Keratinocyte (primary cell): ENCODE measurements at regions not wholly inside any gene's neighbourhood (a gene's known extent, or its start where the extent isn't known, plus 50 kb on each side); places are given as distances from the start of the nearest gene placed in this dataset.
"Not testable (repeated sequence)": the region's sequence is repeated elsewhere in the genome, so short reads cannot be mapped to it uniquely, and the experiment has no call there.

Source experiments
- DNase-seq: peaks from one replicate; pipeline ENCODE4 v3.0.0-alpha.2; 2011; ENCODE audit warnings: low read depth, missing footprints, low spot score
- FAIRE-seq: peaks from 2 replicates; lab custom pipeline; 2011; peaks lifted over from hg19 to GRCh38; lab: Jason Lieb, UNC
- H2AFZ ChIP-seq: 2 replicates; pipeline ENCODE4 v1.6.0; 2012; ENCODE audit warnings: low read length, control low read depth, inconsistent platforms; ENCODE audit not compliant: control insufficient read depth
- H3K27ac ChIP-seq: 2 replicates; pipeline ENCODE4 v1.5.1; 2011; ENCODE audit warnings: low read length; ENCODE audit not compliant: control insufficient read depth, insufficient read depth
- H3K27me3 ChIP-seq: 3 replicates; pipeline ENCODE4 v1.6.0; 2011; ENCODE audit warnings: low read length; ENCODE audit not compliant: control insufficient read depth, insufficient read depth; ENCODE audit errors: extremely low read depth
- H3K36me3 ChIP-seq, 2 experiments: 2 replicates in 1 of 2; 3 replicates in 1 of 2; pipeline ENCODE4 v1.5.1; 2011; ENCODE audit warnings: low read length in 2 of 2, mild to moderate bottlenecking in 1 of 2; ENCODE audit not compliant: control insufficient read depth in 2 of 2, insufficient read depth in 2 of 2; ENCODE audit errors: extremely low read depth in 1 of 2
- H3K4me1 ChIP-seq: 3 replicates; pipeline ENCODE4 v1.5.1; 2011; ENCODE audit warnings: low read length; ENCODE audit not compliant: control insufficient read depth, insufficient read depth; ENCODE audit errors: extremely low read depth
- H3K4me2 ChIP-seq: 3 replicates; pipeline ENCODE4 v1.6.0; 2011; ENCODE audit warnings: low read depth, low read length; ENCODE audit not compliant: control insufficient read depth, insufficient read depth; ENCODE audit errors: extremely low read depth
- H3K4me3 ChIP-seq, 3 experiments: fragments of 200-600 bp in 1 of 3; sonication (generic) in 1 of 3; 2 replicates in 2 of 3; 3 replicates in 1 of 3; pipeline ENCODE4 v1.5.1; 2011 to 2016; ENCODE audit warnings: low read length in 3 of 3, mild to moderate bottlenecking in 3 of 3, control low read depth in 2 of 3, inconsistent platforms in 1 of 3, low read depth in 1 of 3, mixed read lengths in 1 of 3, mixed run types in 1 of 3, moderate library complexity in 1 of 3; ENCODE audit not compliant: control insufficient read depth in 2 of 3, insufficient read depth in 2 of 3; ENCODE audit errors: extremely low read depth in 1 of 3
- H3K79me2 ChIP-seq: 2 replicates; pipeline ENCODE4 v1.6.0; 2012; ENCODE audit warnings: low read length; ENCODE audit not compliant: control insufficient read depth, insufficient read depth
- H3K9ac ChIP-seq: 3 replicates; pipeline ENCODE4 v1.6.0; 2011; ENCODE audit warnings: low read length; ENCODE audit not compliant: control insufficient read depth, insufficient read depth; ENCODE audit errors: extremely low read depth
- H3K9me1 ChIP-seq: 3 replicates; pipeline ENCODE4 v1.6.0; 2011; ENCODE audit warnings: low read length; ENCODE audit not compliant: control insufficient read depth, insufficient read depth; ENCODE audit errors: extremely low read depth
- H3K9me3 ChIP-seq: 2 replicates; pipeline ENCODE4 v1.5.1; 2012; ENCODE audit warnings: low read depth, low read length; ENCODE audit not compliant: control insufficient read depth
- H4K20me1 ChIP-seq: 3 replicates; pipeline ENCODE4 v1.6.0; 2011; ENCODE audit warnings: low read length; ENCODE audit not compliant: control insufficient read depth, insufficient read depth; ENCODE audit errors: extremely low read depth
- CTCF ChIP-seq, 3 experiments: IDR thresholded peaks in 1 of 3; conservative IDR thresholded peaks in 1 of 3; optimal IDR thresholded peaks in 1 of 3; 2 replicates in 2 of 3; 3 replicates in 1 of 3; pipeline versions ENCODE3 to v1.5.1; 2011; ENCODE audit warnings: low read length in 3 of 3, mild to moderate bottlenecking in 3 of 3, moderate library complexity in 2 of 3, control low read depth in 1 of 3, inconsistent platforms in 1 of 3; ENCODE audit not compliant: insufficient read depth in 2 of 3; ENCODE audit errors: extremely low read depth in 1 of 3
- EZH2 ChIP-seq: IDR thresholded peaks from one replicate; pipeline ENCODE4 v1.6.1; 2012; ENCODE audit warnings: inconsistent platforms, mild to moderate bottlenecking, low read length, moderate library complexity
- dilution Hi-C: fragments of 300-500 bp; cut with MboI; formaldehyde crosslinking; loops from one replicate; pipeline ENCODE4 v1.7.0; 2020; ENCODE audit warnings: low sequenced_read_pairs; ENCODE audit not compliant: extremely low pct_ligation_motif_present

DNA sequence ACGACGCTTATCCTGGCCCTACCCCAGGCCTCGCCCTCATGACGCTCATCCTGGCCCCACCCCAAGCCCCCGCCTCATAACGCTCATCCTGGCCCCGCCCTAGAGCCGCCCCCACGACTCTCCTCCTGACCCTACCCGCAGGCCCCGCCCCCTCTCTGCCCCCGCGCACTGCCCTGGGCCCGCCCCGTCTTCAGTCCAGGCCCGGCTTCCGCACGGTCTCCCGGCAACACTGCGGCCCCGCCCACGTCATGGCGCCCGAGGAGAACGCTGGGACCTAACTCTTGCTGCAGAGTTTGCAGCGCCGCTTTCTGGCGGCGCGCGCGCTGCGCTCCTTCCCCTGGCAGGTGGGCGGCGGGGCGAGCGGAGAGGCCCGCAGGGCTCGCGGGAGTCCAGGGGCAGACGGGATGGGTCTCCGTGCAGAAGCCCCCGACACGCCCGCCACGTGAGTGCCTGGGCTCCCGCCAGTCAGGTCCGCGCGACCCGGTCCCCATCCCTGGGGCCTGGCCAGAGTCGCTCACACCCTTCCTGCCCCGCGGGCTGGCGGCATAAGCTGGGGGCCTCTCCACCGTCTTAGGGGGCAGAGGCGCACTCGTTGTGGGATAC lies 52.5 kb upstream of the ROPN1B start:
- H3K79me2 ChIP-seq = no peaks in the 10 kb centered on the region
- peak overlapping the region; percentile 92 for H3K27ac ChIP-seq
- peak overlapping the region; percentile 82 for H3K4me2 ChIP-seq
- no peaks in the 10 kb centered on the region for H3K36me3 ChIP-seq
- TF ChIP-seq EZH2 (no peak), CTCF (optimal IDR thresholded peaks at IDR 0.05 in 1 of 3, IDR thresholded peaks at IDR 0.05 in 1 of 3, conservative IDR thresholded peaks at IDR 0.05 in 1 of 3; ENCODE audit: extremely low read depth in 1 of 3, insufficient read depth in 2 of 3, low read length in 3 of 3) (peak in 2 of 3 experiments; percentile 22 to 56)
- H2AFZ ChIP-seq = peak overlapping the region; percentile 56
- peaks cover 2% of the 10 kb centered on the region for H3K4me1 ChIP-seq
- no peaks in the 10 kb centered on the region for H3K9me3 ChIP-seq
- no peaks in the 10 kb centered on the region for H3K27me3 ChIP-seq
- no peaks in the 10 kb centered on the region for H3K9me1 ChIP-seq
- H3K9ac ChIP-seq = peak overlapping the region; percentile 92
- H3K4me3 ChIP-seq = peak overlapping the region; percentile 66 to 88 (median 75)
- FAIRE-seq = no peak
- dilution Hi-C loops = no loop called here
- DNase-seq = no peak
- no peaks in the 10 kb centered on the region for H4K20me1 ChIP-seq

GRCh38 chr3:125917020-125917549 lies 51.9 kb upstream of the ROPN1B start:
- Histone ChIP-seq H3K4me2 (peak overlapping the region; percentile 82), H3K27ac (peak overlapping the region; percentile 92), H2AFZ (peak overlapping the region; percentile 56), H3K9ac (peak overlapping the region; percentile 92), H3K4me3 (peak overlapping the region; percentile 66 to 88 (median 75))
- H4K20me1 ChIP-seq, H3K36me3 ChIP-seq, DNase-seq, H3K9me3 ChIP-seq, dilution Hi-C loops, H3K79me2 ChIP-seq, H3K9me1 ChIP-seq, H3K4me1 ChIP-seq, FAIRE-seq, H3K27me3 ChIP-seq: not testable (repeated sequence)

GRCh38 chr3:125918024-125918423 lies 51.0 kb upstream of the ROPN1B start:
- H3K9ac ChIP-seq, H3K9me1 ChIP-seq, dilution Hi-C loops, FAIRE-seq, H3K9me3 ChIP-seq, H3K27me3 ChIP-seq, H3K79me2 ChIP-seq, H2AFZ ChIP-seq, H3K4me1 ChIP-seq, H3K4me2 ChIP-seq, H3K36me3 ChIP-seq, H3K27ac ChIP-seq, H3K4me3 ChIP-seq, H4K20me1 ChIP-seq, DNase-seq: not testable (repeated sequence)

- H2AFZ ChIP-seq, H3K9ac ChIP-seq, H3K9me3 ChIP-seq, DNase-seq, H3K36me3 ChIP-seq, H3K4me2 ChIP-seq, H3K4me3 ChIP-seq, H3K79me2 ChIP-seq, H3K27me3 ChIP-seq, dilution Hi-C loops, H3K4me1 ChIP-seq, H4K20me1 ChIP-seq, H3K27ac ChIP-seq, H3K9me1 ChIP-seq, FAIRE-seq: not testable (repeated sequence)
Observed at GRCh38 chr3:125918451-125918850, 50.5 kb upstream of the ROPN1B start.
